Uterus (tissue), 3 donors: ENCODE measurements at regions not wholly inside any gene's neighbourhood (a gene's known extent, or its start where the extent isn't known, plus 50 kb on each side); places are given as distances from the start of the nearest gene placed in this dataset.

Experiments used
- DNase-seq, 2 donors: peaks; one replicate each; pipeline ENCODE4 v3.0.0-alpha.2; 2019 to 2020
- H3K27ac ChIP-seq, 2 donors: fragments of 200-600 bp; sonication (generic); 1 replicate in 1 of 2; 2 replicates in 1 of 2; pipeline ENCODE4 v1.5.1; 2016 to 2018
- H3K27me3 ChIP-seq, 2 donors: fragments of 200-600 bp; sonication (generic); one replicate each; pipeline ENCODE4 v1.5.1; 2018 to 2019; ENCODE audit warnings: control low read depth in 1 of 2
- H3K36me3 ChIP-seq, 2 donors: fragments of 200-600 bp; sonication (generic); one replicate each; pipeline ENCODE4 v1.5.1; 2019; ENCODE audit warnings: control low read depth in 1 of 2
- H3K4me1 ChIP-seq, 2 donors: fragments of 200-600 bp; sonication (generic); one replicate each; pipeline ENCODE4 v1.5.1; 2018 to 2019; ENCODE audit warnings: control low read depth in 1 of 2
- H3K4me3 ChIP-seq, 2 donors: fragments of 200-600 bp; sonication (generic); 1 replicate in 1 of 2; 2 replicates in 1 of 2; pipeline ENCODE4 v1.5.1; 2018 to 2019; ENCODE audit warnings: mild to moderate bottlenecking in 1 of 2
- H3K9me3 ChIP-seq, 2 donors: fragments of 200-600 bp; sonication (generic); one replicate each; pipeline ENCODE4 v1.5.1; 2019; ENCODE audit warnings: control low read depth in 1 of 2
- CTCF ChIP-seq, 4 experiments: fragments of 200-600 bp in 2 of 4; fragments of 450-650 bp in 2 of 4; sonication (generic) in 2 of 4; IDR thresholded peaks; one replicate each; pipeline ENCODE4 v1.5.1; 2016 to 2019; ENCODE audit warnings: antibody characterized with exemption in 4 of 4, mild to moderate bottlenecking in 2 of 4, moderate library complexity in 1 of 4
- POLR2A ChIP-seq, 2 donors: fragments of 450-650 bp; IDR thresholded peaks; one replicate each; pipeline ENCODE4 v1.6.1; 2016; ENCODE audit warnings: antibody characterized with exemption in 2 of 2, mild to moderate bottlenecking in 1 of 2, moderate library complexity in 1 of 2
- intact Hi-C: fragments of 100-400 bp; cut with DNase I; formaldehyde crosslinking; loops from one replicate; pipeline ENCODE4 v1.15.1; 2023; ENCODE audit warnings: low total_unique reads
- donor health status: DM: yes; HTN: yes; CAD: no.

GRCh38 chr2:140157816-140158215 lies 1377.6 kb upstream of the NXPH2 start:
- H3K27ac ChIP-seq: no peak overlapping the region
- H3K27me3 ChIP-seq: no peaks in the 10 kb centered on the region
- no peaks in the 10 kb centered on the region for H3K36me3 ChIP-seq
- intact Hi-C loops: no loop called here
- no peak for TF ChIP-seq CTCF (IDR thresholded peaks at IDR 0.05)
- TF ChIP-seq POLR2A (IDR thresholded peaks at IDR 0.05): no peak
- no peaks in the 10 kb centered on the region for H3K4me1 ChIP-seq
- H3K4me3 ChIP-seq: no peak overlapping the region
- H3K9me3 ChIP-seq: no peaks in the 10 kb centered on the region
- no peak for DNase-seq

- H3K36me3 ChIP-seq: no peaks in the 10 kb centered on the region
- no peak overlapping the region for H3K27ac ChIP-seq
- no peaks in the 10 kb centered on the region for H3K4me1 ChIP-seq
- H3K9me3 ChIP-seq: no peaks in the 10 kb centered on the region
- no peak for DNase-seq
- no peaks in the 10 kb centered on the region for H3K27me3 ChIP-seq
- H3K4me3 ChIP-seq: no peak overlapping the region
- intact Hi-C loops: no loop called here
- TF ChIP-seq POLR2A (IDR thresholded peaks at IDR 0.05) (no peak), CTCF (IDR thresholded peaks at IDR 0.05) (no peak)
These were observed 1374.5 kb upstream of the NXPH2 start for GRCh38 chr2:140154706-140155105.

GRCh38 chr2:140154271-140154670 lies 1374.1 kb upstream of the NXPH2 start:
- no peak overlapping the region for H3K27ac ChIP-seq
- no peak for DNase-seq
- H3K36me3 ChIP-seq: no peaks in the 10 kb centered on the region
- no peaks in the 10 kb centered on the region for H3K27me3 ChIP-seq
- no peaks in the 10 kb centered on the region for H3K4me1 ChIP-seq
- no peak overlapping the region for H3K4me3 ChIP-seq
- no peak for TF ChIP-seq CTCF (IDR thresholded peaks at IDR 0.05)
- TF ChIP-seq POLR2A (IDR thresholded peaks at IDR 0.05): no peak
- no peaks in the 10 kb centered on the region for H3K9me3 ChIP-seq
- intact Hi-C loops: no loop called here

GRCh38 chr2:140144611-140145010 lies 1364.4 kb upstream of the NXPH2 start:
- intact Hi-C loops: no loop called here
- no peak overlapping the region for H3K4me3 ChIP-seq
- H3K36me3 ChIP-seq: no peaks in the 10 kb centered on the region
- no peak overlapping the region for H3K27ac ChIP-seq
- H3K27me3 ChIP-seq: no peaks in the 10 kb centered on the region
- no peaks in the 10 kb centered on the region for H3K4me1 ChIP-seq
- no peak for DNase-seq
- H3K9me3 ChIP-seq: no peaks in the 10 kb centered on the region
- TF ChIP-seq POLR2A (IDR thresholded peaks at IDR 0.05) (no peak), CTCF (IDR thresholded peaks at IDR 0.05) (no peak)

- DNase-seq: no peak
- no peak for TF ChIP-seq POLR2A (IDR thresholded peaks at IDR 0.05)
- no peak for TF ChIP-seq CTCF (IDR thresholded peaks at IDR 0.05)
- H3K36me3 ChIP-seq: no peaks in the 10 kb centered on the region
- no peaks in the 10 kb centered on the region for H3K9me3 ChIP-seq
- no peaks in the 10 kb centered on the region for H3K27me3 ChIP-seq
- no peaks in the 10 kb centered on the region for H3K4me1 ChIP-seq
- intact Hi-C loops: no loop called here
- no peak overlapping the region for H3K27ac ChIP-seq
- H3K4me3 ChIP-seq: no peak overlapping the region
These were observed 1358.5 kb upstream of the NXPH2 start for GRCh38 chr2:140138736-140139135.
